K562 (cell line): ENCODE measurements at regions not wholly inside any gene's neighbourhood (a gene's known extent, or its start where the extent isn't known, plus 50 kb on each side); places are given as distances from the start of the nearest gene placed in this dataset.
A peak's percentile ranks its signal among the peaks of the same experiment; 100 is the strongest.

Experiments
- CBFB ChIP-seq: sonication (generic); formaldehyde crosslinking; IDR thresholded peaks from 2 replicates; pipeline ENCODE4 v1.4.0; 2020; ENCODE audit warnings: mild to moderate bottlenecking, missing genetic modification reagents
- CBX2 ChIP-seq: fragments of 200-600 bp; sonication (generic); IDR thresholded peaks from one replicate; pipeline ENCODE4 v1.6.1; 2012; ENCODE audit warnings: mild to moderate bottlenecking, low read length, inconsistent platforms; ENCODE audit not compliant: insufficient read depth, poor library complexity, severe bottlenecking
- CBX3 ChIP-seq, 2 experiments: IDR thresholded peaks; 1 replicate in 1 of 2; 2 replicates in 1 of 2; pipeline ENCODE4 v1.6.1; 2012; ENCODE audit warnings: inconsistent platforms in 2 of 2, low read length in 2 of 2, borderline replicate concordance in 1 of 2, control low read depth in 1 of 2
- CREB1 ChIP-seq, 2 experiments: sonication (generic) in 1 of 2; formaldehyde crosslinking in 1 of 2; IDR thresholded peaks; 2 replicates each; pipeline versions ENCODE4 v1.6.1 to v1.8.0; 2012 to 2022; ENCODE audit warnings: inconsistent platforms in 1 of 2, mild to moderate bottlenecking in 1 of 2, missing genetic modification reagents in 1 of 2, moderate library complexity in 1 of 2
- DACH1 ChIP-seq: fragments of 450-650 bp; IDR thresholded peaks from 2 replicates; pipeline ENCODE4 v1.6.1; 2018; ENCODE audit not compliant: partially characterized antibody
- EGR1 ChIP-seq: fragments of 450-650 bp; conservative IDR thresholded peaks from 2 replicates; pipeline ENCODE4 v1.6.1; 2017; ENCODE audit warnings: mild to moderate bottlenecking
- GABPA ChIP-seq: fragments of 200-800 bp; sonication (Bioruptor generic); conservative IDR thresholded peaks from 2 replicates; pipeline ENCODE4 v1.6.1; 2016; ENCODE audit warnings: low read depth, missing genetic modification characterization, missing compliant biosample characterization
- GATA2 ChIP-seq: sonication (generic); formaldehyde crosslinking; IDR thresholded peaks from 2 replicates; pipeline ENCODE4 v1.4.0; 2020; ENCODE audit warnings: mild to moderate bottlenecking, missing genetic modification reagents
- HDGF ChIP-seq: fragments of 450-650 bp; IDR thresholded peaks from 2 replicates; pipeline ENCODE4 v1.6.1; 2016
- HNRNPLL ChIP-seq: fragments of 200-400 bp; formaldehyde crosslinking; IDR thresholded peaks from 2 replicates; pipeline ENCODE4 v1.6.1; 2017; ENCODE audit warnings: low read length, low read depth, mild to moderate bottlenecking; ENCODE audit not compliant: poor library complexity, severe bottlenecking
- MEF2D ChIP-seq: conservative IDR thresholded peaks from 2 replicates; pipeline ENCODE4 v1.6.1; 2016; ENCODE audit warnings: low read depth, missing genetic modification characterization, missing compliant biosample characterization
- RCOR1 ChIP-seq, 2 experiments: IDR thresholded peaks; 2 replicates each; pipeline ENCODE4 v1.6.1; 2012; ENCODE audit warnings: low read depth in 2 of 2, low read length in 2 of 2, borderline replicate concordance in 1 of 2, improper control_type of control experiment in 1 of 2
- RFX1 ChIP-seq: fragments of 450-650 bp; IDR thresholded peaks from 2 replicates; pipeline ENCODE4 v1.6.1; 2016; ENCODE audit warnings: mild to moderate bottlenecking, moderate library complexity
- TSC22D4 ChIP-seq: fragments of 450-650 bp; IDR thresholded peaks from 2 replicates; pipeline ENCODE4 v1.6.1; 2016; ENCODE audit warnings: missing genetic modification characterization, missing biosample characterization, control low read depth
- U2AF2 ChIP-seq: fragments of 200-400 bp; formaldehyde crosslinking; optimal IDR thresholded peaks from 2 replicates; pipeline ENCODE3; 2017; ENCODE audit warnings: low read depth, mild to moderate bottlenecking, low read length
- ZC3H4 ChIP-seq: sonication (generic); formaldehyde crosslinking; IDR thresholded peaks from 2 replicates; pipeline ENCODE4 v1.9.0; 2021; ENCODE audit warnings: missing genetic modification reagents, borderline replicate concordance
- ZKSCAN3 ChIP-seq: fragments of 250-450 bp; sonication (Bioruptor Pico); IDR thresholded peaks from 2 replicates; pipeline ENCODE4 v1.4.0; 2020
- ZNF354B ChIP-seq: fragments of 250-450 bp; sonication (Bioruptor Pico); IDR thresholded peaks from 2 replicates; pipeline ENCODE4 v1.4.0; 2020
- ZNF408 ChIP-seq: fragments of 250-450 bp; sonication (Bioruptor Pico); IDR thresholded peaks from 2 replicates; pipeline ENCODE4 v1.4.0; 2020; ENCODE audit warnings: low read depth, mild to moderate bottlenecking, moderate library complexity
- ZNF551 ChIP-seq: fragments of 250-450 bp; sonication (Bioruptor Pico); IDR thresholded peaks from 2 replicates; pipeline ENCODE4 v1.5.0; 2021; ENCODE audit warnings: mild to moderate bottlenecking, moderate library complexity
- ZNF75A ChIP-seq: fragments of 450-650 bp; formaldehyde crosslinking; IDR thresholded peaks from 2 replicates; pipeline ENCODE4 v1.4.0; 2020; ENCODE audit warnings: mild to moderate bottlenecking
- TF ChIP-seq, protein P1 (sequence below): fragments of 250-450 bp; sonication (Bioruptor Pico); IDR thresholded peaks from 2 replicates; pipeline ENCODE4 v1.4.0; 2020; ENCODE audit warnings: mild to moderate bottlenecking
- TF ChIP-seq, protein P2 (sequence below): fragments of 250-450 bp; sonication (Bioruptor Pico); IDR thresholded peaks from 2 replicates; pipeline ENCODE4 v1.4.0; 2020

DNA sequence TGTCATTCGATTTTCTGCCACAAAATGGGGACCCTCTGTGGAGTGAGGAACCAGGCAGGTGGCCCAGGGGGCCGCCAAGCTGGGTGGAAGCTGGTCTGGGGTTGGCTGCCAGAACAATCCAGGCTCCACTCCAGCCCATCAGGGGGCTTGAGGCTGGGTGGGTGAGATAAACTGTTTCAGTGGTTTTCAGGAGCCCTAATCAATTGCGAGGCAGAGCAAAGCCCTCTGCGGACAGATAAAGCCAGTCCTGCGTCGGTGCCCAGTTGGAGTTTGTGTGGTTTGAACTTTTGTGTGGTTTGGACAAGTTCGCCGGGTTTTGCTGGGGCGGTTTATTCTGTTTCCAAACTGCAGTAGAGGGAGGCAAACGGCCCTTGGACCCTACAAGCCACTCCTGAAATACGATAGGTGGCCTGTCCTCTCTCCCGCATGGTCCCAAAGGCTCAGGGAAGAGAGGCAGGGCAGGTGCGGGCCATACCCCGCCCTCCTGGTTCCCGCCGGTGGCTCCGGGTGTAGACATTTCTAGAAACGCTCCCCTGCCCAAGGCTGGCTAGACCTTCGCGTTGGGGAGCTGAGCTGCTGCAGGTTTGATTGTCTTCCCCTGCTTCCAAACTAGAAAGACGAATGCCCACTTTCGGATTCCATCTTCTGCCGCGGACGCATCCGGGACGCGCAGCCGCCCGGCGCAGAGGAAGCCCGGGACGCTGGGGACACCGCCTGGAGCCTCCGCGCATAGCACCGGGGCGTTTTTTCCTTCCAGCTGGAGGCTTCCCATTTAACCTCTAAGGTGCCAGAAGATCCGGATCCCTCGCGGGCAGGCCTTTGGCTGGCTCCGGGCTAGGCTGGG lies 169.0 kb upstream of the BCOR start (continued):
- TF ChIP-seq CBX3 (IDR thresholded peaks at IDR 0.05; ENCODE audit: borderline replicate concordance in 1 of 2, low read length in 2 of 2) (no peak), U2AF2 (no peak), CREB1 (IDR thresholded peaks at IDR 0.05) (peak; percentile 47; the same call in 1 of the 2 replicates), CREB1 (CRISPR knock-in tag; IDR thresholded peaks at IDR 0.05) (no peak), CBFB (CRISPR knock-in tag) (no peak), MEF2D (tag) (no peak), ZC3H4 (CRISPR knock-in tag) (no peak), DACH1 (peak; percentile 74), ZNF75A (CRISPR knock-in tag) (no peak), RFX1 (no peak), HNRNPLL (no peak), ZNF408 (CRISPR knock-in tag) (no peak), GATA2 (CRISPR knock-in tag) (peak; percentile 60; the same call in 1 of the 2 replicates), GABPA (no peak), ZNF354B (no peak), EGR1 (no peak), CBX2 (no peak), ZKSCAN3 (CRISPR knock-in tag) (no peak), TSC22D4 (tag) (no peak), HDGF (no peak), RCOR1 (IDR thresholded peaks at IDR 0.05; ENCODE audit: borderline replicate concordance in 1 of 2, low read depth in 2 of 2, low read length in 2 of 2) (peak in 1 of 2 experiments; percentile 49; a peak in 3 of 4 replicates), ZNF551 (CRISPR knock-in tag) (no peak)
- TF ChIP-seq, protein P1, sequence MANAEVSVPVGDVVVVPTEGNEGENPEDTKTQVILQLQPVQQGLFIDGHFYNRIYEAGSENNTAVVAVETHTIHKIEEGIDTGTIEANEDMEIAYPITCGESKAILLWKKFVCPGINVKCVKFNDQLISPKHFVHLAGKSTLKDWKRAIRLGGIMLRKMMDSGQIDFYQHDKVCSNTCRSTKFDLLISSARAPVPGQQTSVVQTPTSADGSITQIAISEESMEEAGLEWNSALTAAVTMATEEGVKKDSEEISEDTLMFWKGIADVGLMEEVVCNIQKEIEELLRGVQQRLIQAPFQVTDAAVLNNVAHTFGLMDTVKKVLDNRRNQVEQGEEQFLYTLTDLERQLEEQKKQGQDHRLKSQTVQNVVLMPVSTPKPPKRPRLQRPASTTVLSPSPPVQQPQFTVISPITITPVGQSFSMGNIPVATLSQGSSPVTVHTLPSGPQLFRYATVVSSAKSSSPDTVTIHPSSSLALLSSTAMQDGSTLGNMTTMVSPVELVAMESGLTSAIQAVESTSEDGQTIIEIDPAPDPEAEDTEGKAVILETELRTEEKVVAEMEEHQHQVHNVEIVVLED (CRISPR knock-in tag), result no peak
- TF ChIP-seq, protein P2, sequence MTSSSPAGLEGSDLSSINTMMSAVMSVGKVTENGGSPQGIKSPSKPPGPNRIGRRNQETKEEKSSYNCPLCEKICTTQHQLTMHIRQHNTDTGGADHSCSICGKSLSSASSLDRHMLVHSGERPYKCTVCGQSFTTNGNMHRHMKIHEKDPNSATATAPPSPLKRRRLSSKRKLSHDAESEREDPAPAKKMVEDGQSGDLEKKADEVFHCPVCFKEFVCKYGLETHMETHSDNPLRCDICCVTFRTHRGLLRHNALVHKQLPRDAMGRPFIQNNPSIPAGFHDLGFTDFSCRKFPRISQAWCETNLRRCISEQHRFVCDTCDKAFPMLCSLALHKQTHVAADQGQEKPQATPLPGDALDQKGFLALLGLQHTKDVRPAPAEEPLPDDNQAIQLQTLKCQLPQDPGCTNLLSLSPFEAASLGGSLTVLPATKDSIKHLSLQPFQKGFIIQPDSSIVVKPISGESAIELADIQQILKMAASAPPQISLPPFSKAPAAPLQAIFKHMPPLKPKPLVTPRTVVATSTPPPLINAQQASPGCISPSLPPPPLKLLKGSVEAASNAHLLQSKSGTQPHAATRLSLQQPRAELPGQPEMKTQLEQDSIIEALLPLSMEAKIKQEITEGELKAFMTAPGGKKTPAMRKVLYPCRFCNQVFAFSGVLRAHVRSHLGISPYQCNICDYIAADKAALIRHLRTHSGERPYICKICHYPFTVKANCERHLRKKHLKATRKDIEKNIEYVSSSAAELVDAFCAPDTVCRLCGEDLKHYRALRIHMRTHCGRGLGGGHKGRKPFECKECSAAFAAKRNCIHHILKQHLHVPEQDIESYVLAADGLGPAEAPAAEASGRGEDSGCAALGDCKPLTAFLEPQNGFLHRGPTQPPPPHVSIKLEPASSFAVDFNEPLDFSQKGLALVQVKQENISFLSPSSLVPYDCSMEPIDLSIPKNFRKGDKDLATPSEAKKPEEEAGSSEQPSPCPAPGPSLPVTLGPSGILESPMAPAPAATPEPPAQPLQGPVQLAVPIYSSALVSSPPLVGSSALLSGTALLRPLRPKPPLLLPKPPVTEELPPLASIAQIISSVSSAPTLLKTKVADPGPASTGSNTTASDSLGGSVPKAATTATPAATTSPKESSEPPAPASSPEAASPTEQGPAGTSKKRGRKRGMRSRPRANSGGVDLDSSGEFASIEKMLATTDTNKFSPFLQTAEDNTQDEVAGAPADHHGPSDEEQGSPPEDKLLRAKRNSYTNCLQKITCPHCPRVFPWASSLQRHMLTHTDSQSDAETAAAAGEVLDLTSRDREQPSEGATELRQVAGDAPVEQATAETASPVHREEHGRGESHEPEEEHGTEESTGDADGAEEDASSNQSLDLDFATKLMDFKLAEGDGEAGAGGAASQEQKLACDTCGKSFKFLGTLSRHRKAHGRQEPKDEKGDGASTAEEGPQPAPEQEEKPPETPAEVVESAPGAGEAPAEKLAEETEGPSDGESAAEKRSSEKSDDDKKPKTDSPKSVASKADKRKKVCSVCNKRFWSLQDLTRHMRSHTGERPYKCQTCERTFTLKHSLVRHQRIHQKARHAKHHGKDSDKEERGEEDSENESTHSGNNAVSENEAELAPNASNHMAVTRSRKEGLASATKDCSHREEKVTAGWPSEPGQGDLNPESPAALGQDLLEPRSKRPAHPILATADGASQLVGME (CRISPR knock-in tag), result no peak
